ENCODE measurements at regions not wholly inside any gene's neighbourhood (a gene's known extent, or its start where the extent isn't known, plus 50 kb on each side); places are given as distances from the start of the nearest gene placed in this dataset.
A peak's percentile ranks its signal among the peaks of the same experiment; 100 is the strongest.

DNA sequence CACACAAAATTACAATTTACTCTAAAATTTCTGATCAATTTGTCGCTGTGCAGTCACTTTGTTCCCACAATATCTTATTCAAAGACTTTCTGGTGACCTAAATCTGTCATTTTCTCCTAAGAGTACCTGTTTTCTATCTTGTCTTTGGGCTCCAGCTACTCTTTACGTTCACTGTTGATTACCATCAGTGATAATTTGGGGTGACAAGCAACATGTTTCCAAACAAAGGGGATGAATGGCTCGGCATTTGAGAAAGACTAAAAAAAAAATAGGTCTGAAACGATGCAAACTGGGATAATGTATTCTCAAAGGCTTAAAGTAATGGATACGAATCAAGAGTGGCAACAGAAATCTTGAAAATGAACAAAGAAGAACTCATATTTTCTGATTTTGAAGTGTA is 205.2 kb upstream of the DAB2 start:
- no peak for DNase-seq (ENCODE audit: low read depth in 2 of 2)
- no peak overlapping the region for H3K4me3 ChIP-seq (replicated peaks in 1 of 2; ENCODE audit: low read depth in 2 of 2, low read length in 2 of 2)
- TF ChIP-seq, protein P1, sequence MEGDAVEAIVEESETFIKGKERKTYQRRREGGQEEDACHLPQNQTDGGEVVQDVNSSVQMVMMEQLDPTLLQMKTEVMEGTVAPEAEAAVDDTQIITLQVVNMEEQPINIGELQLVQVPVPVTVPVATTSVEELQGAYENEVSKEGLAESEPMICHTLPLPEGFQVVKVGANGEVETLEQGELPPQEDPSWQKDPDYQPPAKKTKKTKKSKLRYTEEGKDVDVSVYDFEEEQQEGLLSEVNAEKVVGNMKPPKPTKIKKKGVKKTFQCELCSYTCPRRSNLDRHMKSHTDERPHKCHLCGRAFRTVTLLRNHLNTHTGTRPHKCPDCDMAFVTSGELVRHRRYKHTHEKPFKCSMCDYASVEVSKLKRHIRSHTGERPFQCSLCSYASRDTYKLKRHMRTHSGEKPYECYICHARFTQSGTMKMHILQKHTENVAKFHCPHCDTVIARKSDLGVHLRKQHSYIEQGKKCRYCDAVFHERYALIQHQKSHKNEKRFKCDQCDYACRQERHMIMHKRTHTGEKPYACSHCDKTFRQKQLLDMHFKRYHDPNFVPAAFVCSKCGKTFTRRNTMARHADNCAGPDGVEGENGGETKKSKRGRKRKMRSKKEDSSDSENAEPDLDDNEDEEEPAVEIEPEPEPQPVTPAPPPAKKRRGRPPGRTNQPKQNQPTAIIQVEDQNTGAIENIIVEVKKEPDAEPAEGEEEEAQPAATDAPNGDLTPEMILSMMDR (IDR thresholded peaks at IDR 0.05; ENCODE audit: low read depth, low read length) = no peak

DNA sequence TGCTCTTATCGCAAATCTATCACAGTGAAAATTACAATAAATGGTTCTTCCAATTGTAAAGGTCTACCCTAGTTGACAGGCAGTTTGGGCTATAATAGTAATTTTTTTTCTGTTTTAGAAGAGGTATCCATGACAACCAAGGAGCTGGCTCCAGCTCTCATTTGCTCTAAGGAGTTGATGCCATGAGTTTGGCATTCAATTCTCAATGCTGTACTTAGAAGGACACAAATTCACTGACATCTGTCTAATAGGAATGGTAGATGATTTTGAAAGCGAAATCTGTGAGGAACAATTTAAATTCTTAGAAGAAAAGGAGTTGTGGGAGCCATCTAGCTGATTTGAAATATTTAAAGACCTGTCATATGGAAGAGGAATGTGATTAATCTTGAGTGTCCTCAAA is 203.6 kb upstream of the DAB2 start:
- TF ChIP-seq, protein P1 (IDR thresholded peaks at IDR 0.05; ENCODE audit: low read depth, low read length) = no peak

DNA sequence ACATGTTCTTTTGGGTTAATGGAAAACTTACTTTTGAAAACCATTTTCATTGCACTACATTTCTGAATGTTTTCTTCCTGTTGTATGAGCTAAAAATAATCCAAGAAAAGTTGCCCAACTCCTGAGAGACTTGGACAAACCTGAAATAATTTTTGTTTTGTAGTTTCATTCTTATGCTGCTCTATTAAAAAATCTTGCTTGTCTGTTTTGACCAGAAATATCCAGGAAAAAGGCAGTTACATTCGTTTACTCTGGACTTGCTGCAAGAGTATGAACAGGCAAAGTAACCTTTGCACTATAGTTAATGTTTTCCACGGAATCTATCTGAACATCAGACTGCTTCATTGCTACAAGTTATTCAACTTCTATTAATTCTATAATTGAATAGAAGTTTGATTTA is 200.1 kb upstream of the DAB2 start:
- no peak overlapping the region for H3K4me3 ChIP-seq (replicated peaks in 1 of 2; ENCODE audit: low read depth in 2 of 2, low read length in 2 of 2)
- TF ChIP-seq, protein P1 (IDR thresholded peaks at IDR 0.05; ENCODE audit: low read depth, low read length) = no peak
- DNase-seq (ENCODE audit: low read depth in 2 of 2) = no peak

More for the DNA sequence above, 203.6 kb upstream of the DAB2 start:
- no peak overlapping the region for H3K4me3 ChIP-seq (replicated peaks in 1 of 2; ENCODE audit: low read depth in 2 of 2, low read length in 2 of 2)
- DNase-seq (ENCODE audit: low read depth in 2 of 2) = no peak

DNA sequence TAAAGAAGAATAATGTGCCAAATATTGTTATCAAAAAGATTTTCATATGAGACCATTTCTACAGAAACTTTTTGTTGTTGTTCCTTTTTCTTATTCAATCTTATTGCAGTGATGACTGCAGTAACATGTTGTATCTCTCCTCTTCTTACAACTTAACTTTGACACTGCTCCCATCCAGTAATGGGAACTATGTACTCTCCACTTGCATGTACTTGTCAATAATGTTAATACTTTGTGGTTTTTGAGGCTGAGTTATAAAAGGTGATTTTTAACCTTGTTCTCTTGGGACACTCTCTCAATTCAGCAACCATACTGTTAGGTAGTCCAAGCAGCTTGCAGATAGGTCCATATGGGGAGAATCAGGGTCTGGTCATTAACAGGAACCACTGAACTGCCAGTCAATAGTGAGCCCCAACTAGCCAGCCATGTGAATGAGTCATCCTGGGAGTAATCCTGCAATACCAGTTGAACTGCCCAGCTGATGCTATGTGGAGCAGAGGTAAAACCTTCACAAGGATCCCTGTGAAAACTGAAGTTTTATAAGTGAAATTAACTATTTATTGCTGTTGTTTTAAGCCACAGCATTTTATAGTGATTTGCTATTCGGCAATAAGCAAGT is 199.6 kb upstream of the DAB2 start:
- peak; percentile 32 to 68 for DNase-seq (ENCODE audit: low read depth in 2 of 2)
- TF ChIP-seq, protein P1 (IDR thresholded peaks at IDR 0.05; ENCODE audit: low read depth, low read length) = no peak

DNA sequence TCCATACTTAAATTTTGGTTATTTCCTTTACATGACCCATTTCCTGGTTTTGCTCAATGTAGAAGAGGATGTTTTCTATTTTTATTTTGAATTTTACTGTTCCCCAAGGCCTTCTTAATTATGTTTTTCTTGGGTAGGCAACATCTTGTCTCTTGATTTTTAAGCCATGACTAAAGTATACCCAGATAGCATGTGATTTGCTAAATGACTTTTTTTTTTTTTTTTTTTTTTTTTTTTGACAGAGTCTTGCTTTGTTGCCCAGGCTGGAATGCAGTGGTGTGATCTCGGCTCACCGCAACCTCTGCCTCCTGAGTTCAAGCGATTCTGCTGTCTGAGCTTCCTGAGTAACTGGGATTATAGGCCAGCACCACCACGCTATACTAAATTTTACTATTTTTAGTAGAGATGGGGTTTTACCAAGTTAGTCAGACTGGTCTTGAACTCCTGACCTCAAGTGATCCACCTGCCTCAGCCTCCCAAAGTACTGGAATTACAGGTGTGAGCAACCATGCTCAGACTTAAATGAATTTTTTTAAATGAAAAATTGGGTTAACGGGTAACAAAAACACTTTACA is 198.6 kb upstream of the DAB2 start:
- peak in 1 of 2 donors; percentile 83 for DNase-seq (ENCODE audit: low read depth in 2 of 2)
- TF ChIP-seq, protein P1 (IDR thresholded peaks at IDR 0.05; ENCODE audit: low read depth, low read length) = no peak
- no peak overlapping the region for H3K4me3 ChIP-seq (replicated peaks in 1 of 2; ENCODE audit: low read depth in 2 of 2, low read length in 2 of 2)

More for the DNA sequence above, 199.6 kb upstream of the DAB2 start:
- no peak overlapping the region for H3K4me3 ChIP-seq (replicated peaks in 1 of 2; ENCODE audit: low read depth in 2 of 2, low read length in 2 of 2)

DNA sequence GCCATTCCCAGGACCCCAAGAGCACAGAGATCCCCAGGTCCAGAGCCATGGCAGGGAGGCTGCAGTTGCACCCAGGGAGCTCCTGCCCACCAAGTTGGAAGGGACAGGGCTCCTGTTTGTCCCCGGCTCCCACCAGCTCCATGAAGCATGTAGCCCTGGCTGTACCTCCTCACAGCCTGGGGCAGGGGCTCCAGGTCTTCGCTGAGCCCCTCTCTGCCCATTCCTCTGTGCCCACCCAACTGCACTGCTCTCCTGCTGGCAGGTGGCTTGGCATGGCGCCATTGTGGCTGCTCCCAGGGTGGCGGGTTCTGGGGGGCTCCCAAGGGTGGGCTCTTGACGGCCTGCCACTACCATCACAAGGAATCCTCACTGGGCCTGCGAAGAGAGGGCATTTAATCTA is 197.5 kb upstream of the DAB2 start:
- TF ChIP-seq, protein P1 (IDR thresholded peaks at IDR 0.05; ENCODE audit: low read depth, low read length) = no peak
- H3K4me3 ChIP-seq (replicated peaks in 1 of 2; ENCODE audit: low read depth in 2 of 2, low read length in 2 of 2) = no peak overlapping the region
- DNase-seq (ENCODE audit: low read depth in 2 of 2) = no peak
